ENCODE measurements at regions not wholly inside any gene's neighbourhood (a gene's known extent, or its start where the extent isn't known, plus 50 kb on each side); places are given as distances from the start of the nearest gene placed in this dataset.

DNA sequence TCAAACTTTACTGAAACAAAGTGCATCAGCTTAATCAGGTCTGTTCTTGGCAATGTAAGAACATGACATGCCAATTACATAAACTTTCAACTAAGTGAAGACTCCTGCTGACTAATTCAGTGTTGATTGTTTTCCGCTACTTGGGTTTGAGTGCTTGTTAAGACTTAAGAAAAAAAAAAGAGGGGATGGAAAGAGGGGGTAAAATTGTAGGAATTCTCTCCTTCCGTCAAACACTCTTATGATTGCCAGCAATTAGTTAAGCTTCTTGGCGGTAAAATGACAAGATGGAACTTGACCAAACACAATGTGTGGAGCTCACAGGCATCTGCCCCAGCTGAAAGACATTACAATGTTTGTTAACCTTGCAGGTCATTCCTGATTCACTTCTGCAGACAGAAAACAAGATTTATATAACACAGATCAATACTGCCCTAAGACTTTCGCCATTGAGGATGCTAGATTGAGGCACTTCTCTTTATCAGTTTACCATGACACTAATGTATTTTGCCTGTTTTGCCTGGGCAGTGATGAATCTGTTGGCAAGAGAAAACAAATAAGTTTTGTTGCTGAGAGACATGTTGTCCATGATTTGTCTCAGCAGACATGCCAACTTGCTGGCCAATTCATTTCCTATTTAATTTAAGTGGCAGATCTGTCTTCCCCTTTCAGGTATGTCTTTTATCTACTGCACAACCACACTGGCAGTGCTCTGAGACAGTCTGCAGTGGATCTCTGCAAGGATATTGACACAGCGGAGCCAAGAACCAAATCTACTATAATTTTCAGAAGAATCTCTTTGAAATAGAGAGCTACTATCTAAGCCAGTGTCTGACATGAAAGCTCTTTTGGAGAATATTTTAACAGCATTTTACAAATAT is 410.0 kb upstream of the KCNH7 start:
- Mint-ChIP-seq H3K27ac (no peak overlapping the region), H3K4me3 (no peak overlapping the region), H3K4me1 (peaks cover 8% of the 10 kb centered on the region), H3K27me3 (ENCODE audit: low read depth) (no peaks in the 10 kb centered on the region), H3K36me3 (no peaks in the 10 kb centered on the region), H3K9me3 (peaks cover under 1% of the 10 kb centered on the region; the same call in 1 of the 2 replicates)
- DNase-seq (ENCODE audit: low spot score) (no peak), ATAC-seq (no peak)
- POLR2A ChIA-PET: no interaction called here
- TF ChIP-seq TEAD4 (CRISPR knock-in tag; IDR thresholded peaks at IDR 0.05) (no peak), OVOL2 (CRISPR knock-in tag; IDR thresholded peaks at IDR 0.05; ENCODE audit: borderline replicate concordance) (no peak), NFE2L1 (CRISPR knock-in tag; IDR thresholded peaks at IDR 0.05) (no peak), SP1 (CRISPR knock-in tag; conservative IDR thresholded peaks at IDR 0.05) (no peak), NFATC4 (CRISPR knock-in tag; IDR thresholded peaks at IDR 0.05) (no peak), RELA (CRISPR knock-in tag; IDR thresholded peaks at IDR 0.05; ENCODE audit: borderline replicate concordance) (no peak), GABPB1 (CRISPR knock-in tag; IDR thresholded peaks at IDR 0.05) (no peak)
- CTCF ChIA-PET: no interaction called here

DNA sequence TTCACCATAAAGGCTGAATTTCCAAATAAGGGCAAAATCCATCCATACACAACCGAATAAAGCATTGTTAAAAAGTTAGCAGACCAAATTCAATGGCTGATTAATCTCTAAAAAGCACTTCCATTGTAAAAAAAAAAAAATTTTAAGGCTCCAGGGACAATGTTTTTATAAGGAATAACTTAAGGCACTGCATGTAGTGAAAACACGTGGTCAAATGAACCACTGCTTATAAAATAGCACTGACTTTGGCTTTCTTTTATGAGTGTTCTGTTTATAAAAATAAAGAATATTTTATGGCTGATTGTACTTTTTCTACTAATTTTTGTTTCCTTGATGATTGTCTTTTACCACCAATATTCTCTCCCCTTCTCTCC is 409.3 kb upstream of the KCNH7 start:
- Mint-ChIP-seq H3K4me3 (no peak overlapping the region), H3K27me3 (ENCODE audit: low read depth) (no peaks in the 10 kb centered on the region), H3K27ac (no peak overlapping the region), H3K9me3 (peaks cover 3% of the 10 kb centered on the region; the same call in 1 of the 2 replicates), H3K36me3 (no peaks in the 10 kb centered on the region), H3K4me1 (peaks cover 8% of the 10 kb centered on the region)
- DNase-seq (ENCODE audit: low spot score) (no peak), ATAC-seq (no peak)
- POLR2A ChIA-PET: no interaction called here
- CTCF ChIA-PET: interaction anchor here (1.0 kb wide), 1 partner anchor 631 kb away, joined by 3 read pairs; no protein-coding TSS in a partner anchor
- TF ChIP-seq NR3C1 (CRISPR knock-in tag; conservative IDR thresholded peaks at IDR 0.05; ENCODE audit: low read depth) (no peak), TCF7 (CRISPR knock-in tag; IDR thresholded peaks at IDR 0.05; ENCODE audit: low read depth) (no peak), ZNF396 (CRISPR knock-in tag; IDR thresholded peaks at IDR 0.05; ENCODE audit: borderline replicate concordance) (no peak), KAT7 (CRISPR knock-in tag; IDR thresholded peaks at IDR 0.05; ENCODE audit: borderline replicate concordance) (no peak), JAZF1 (CRISPR knock-in tag; IDR thresholded peaks at IDR 0.05) (no peak), CBFB (CRISPR knock-in tag; IDR thresholded peaks at IDR 0.05; ENCODE audit: low read depth) (no peak), SMAD3 (CRISPR knock-in tag; IDR thresholded peaks at IDR 0.05; ENCODE audit: borderline replicate concordance) (no peak), NFATC4 (CRISPR knock-in tag; IDR thresholded peaks at IDR 0.05) (no peak), OVOL2 (CRISPR knock-in tag; IDR thresholded peaks at IDR 0.05; ENCODE audit: borderline replicate concordance) (no peak), SP1 (CRISPR knock-in tag; conservative IDR thresholded peaks at IDR 0.05) (no peak), TEAD1 (CRISPR knock-in tag; IDR thresholded peaks at IDR 0.05) (no peak), GABPB1 (CRISPR knock-in tag; IDR thresholded peaks at IDR 0.05) (no peak)
- TF ChIP-seq, protein P1, sequence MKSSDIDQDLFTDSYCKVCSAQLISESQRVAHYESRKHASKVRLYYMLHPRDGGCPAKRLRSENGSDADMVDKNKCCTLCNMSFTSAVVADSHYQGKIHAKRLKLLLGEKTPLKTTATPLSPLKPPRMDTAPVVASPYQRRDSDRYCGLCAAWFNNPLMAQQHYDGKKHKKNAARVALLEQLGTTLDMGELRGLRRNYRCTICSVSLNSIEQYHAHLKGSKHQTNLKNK (CRISPR knock-in tag; IDR thresholded peaks at IDR 0.05): no peak
- TF ChIP-seq, protein P2, sequence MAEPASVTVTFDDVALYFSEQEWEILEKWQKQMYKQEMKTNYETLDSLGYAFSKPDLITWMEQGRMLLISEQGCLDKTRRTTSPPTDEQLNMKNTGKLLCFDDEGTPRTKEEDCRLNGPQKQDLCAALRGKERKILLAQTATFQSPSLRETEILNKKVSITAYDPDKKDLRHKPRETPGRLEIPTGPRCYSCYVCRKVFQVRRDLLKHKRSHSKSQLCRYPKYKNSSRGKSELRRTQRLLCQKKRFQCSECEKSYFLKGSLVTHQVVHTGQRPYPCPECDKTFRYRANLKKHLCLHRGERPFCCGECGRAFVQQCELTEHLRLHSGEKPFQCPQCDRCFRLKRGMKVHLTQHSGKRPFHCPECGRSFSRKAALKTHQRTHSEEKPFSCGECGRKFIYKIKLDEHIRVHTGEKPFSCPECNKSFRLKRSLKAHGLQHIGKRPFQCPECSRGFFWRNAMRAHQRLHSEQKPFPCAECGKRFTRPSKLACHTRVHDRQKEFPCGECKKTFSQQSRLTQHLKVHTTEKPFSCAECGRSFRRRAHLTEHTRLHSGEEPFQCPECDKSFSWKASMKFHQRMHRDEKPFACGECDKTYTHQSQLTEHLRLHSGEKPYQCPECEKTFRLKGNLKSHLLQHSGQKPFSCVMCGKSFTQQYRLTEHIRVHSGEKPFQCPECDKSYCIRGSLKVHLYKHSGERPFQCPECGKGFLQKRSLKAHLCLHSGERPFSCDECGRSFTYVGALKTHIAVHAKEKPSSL (CRISPR knock-in tag; conservative IDR thresholded peaks at IDR 0.05): no peak
- TF ChIP-seq, protein P3, sequence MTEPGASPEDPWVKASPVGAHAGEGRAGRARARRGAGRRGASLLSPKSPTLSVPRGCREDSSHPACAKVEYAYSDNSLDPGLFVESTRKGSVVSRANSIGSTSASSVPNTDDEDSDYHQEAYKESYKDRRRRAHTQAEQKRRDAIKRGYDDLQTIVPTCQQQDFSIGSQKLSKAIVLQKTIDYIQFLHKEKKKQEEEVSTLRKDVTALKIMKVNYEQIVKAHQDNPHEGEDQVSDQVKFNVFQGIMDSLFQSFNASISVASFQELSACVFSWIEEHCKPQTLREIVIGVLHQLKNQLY (CRISPR knock-in tag; IDR thresholded peaks at IDR 0.05): no peak
- TF ChIP-seq, protein P4, sequence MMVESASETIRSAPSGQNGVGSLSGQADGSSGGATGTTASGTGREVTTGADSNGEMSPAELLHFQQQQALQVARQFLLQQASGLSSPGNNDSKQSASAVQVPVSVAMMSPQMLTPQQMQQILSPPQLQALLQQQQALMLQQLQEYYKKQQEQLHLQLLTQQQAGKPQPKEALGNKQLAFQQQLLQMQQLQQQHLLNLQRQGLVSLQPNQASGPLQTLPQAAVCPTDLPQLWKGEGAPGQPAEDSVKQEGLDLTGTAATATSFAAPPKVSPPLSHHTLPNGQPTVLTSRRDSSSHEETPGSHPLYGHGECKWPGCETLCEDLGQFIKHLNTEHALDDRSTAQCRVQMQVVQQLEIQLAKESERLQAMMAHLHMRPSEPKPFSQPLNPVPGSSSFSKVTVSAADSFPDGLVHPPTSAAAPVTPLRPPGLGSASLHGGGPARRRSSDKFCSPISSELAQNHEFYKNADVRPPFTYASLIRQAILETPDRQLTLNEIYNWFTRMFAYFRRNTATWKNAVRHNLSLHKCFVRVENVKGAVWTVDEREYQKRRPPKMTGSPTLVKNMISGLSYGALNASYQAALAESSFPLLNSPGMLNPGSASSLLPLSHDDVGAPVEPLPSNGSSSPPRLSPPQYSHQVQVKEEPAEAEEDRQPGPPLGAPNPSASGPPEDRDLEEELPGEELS (CRISPR knock-in tag; IDR thresholded peaks at IDR 0.05): no peak
- TF ChIP-seq, protein P5, sequence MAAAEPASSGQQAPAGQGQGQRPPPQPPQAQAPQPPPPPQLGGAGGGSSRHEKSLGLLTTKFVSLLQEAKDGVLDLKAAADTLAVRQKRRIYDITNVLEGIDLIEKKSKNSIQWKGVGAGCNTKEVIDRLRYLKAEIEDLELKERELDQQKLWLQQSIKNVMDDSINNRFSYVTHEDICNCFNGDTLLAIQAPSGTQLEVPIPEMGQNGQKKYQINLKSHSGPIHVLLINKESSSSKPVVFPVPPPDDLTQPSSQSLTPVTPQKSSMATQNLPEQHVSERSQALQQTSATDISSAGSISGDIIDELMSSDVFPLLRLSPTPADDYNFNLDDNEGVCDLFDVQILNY (CRISPR knock-in tag; IDR thresholded peaks at IDR 0.05): no peak
- TF ChIP-seq, protein P6, sequence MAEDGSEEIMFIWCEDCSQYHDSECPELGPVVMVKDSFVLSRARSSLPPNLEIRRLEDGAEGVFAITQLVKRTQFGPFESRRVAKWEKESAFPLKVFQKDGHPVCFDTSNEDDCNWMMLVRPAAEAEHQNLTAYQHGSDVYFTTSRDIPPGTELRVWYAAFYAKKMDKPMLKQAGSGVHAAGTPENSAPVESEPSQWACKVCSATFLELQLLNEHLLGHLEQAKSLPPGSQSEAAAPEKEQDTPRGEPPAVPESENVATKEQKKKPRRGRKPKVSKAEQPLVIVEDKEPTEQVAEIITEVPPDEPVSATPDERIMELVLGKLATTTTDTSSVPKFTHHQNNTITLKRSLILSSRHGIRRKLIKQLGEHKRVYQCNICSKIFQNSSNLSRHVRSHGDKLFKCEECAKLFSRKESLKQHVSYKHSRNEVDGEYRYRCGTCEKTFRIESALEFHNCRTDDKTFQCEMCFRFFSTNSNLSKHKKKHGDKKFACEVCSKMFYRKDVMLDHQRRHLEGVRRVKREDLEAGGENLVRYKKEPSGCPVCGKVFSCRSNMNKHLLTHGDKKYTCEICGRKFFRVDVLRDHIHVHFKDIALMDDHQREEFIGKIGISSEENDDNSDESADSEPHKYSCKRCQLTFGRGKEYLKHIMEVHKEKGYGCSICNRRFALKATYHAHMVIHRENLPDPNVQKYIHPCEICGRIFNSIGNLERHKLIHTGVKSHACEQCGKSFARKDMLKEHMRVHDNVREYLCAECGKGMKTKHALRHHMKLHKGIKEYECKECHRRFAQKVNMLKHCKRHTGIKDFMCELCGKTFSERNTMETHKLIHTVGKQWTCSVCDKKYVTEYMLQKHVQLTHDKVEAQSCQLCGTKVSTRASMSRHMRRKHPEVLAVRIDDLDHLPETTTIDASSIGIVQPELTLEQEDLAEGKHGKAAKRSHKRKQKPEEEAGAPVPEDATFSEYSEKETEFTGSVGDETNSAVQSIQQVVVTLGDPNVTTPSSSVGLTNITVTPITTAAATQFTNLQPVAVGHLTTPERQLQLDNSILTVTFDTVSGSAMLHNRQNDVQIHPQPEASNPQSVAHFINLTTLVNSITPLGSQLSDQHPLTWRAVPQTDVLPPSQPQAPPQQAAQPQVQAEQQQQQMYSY (CRISPR knock-in tag; IDR thresholded peaks at IDR 0.05): no peak
- TF ChIP-seq, protein P7, sequence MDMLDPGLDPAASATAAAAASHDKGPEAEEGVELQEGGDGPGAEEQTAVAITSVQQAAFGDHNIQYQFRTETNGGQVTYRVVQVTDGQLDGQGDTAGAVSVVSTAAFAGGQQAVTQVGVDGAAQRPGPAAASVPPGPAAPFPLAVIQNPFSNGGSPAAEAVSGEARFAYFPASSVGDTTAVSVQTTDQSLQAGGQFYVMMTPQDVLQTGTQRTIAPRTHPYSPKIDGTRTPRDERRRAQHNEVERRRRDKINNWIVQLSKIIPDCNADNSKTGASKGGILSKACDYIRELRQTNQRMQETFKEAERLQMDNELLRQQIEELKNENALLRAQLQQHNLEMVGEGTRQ (CRISPR knock-in tag; IDR thresholded peaks at IDR 0.05): no peak

Measured in WTC11 (cell line).